Posterior cingulate gyrus (tissue), 11 donors: ENCODE measurements at regions not wholly inside any gene's neighbourhood (a gene's known extent, or its start where the extent isn't known, plus 50 kb on each side); places are given as distances from the start of the nearest gene placed in this dataset.
"Not testable (repeated sequence)": the region's sequence is repeated elsewhere in the genome, so short reads cannot be mapped to it uniquely, and the experiment has no call there.

Experiments
- DNase-seq, 10 donors: peaks; one replicate each; pipeline versions ENCODE4 v3.0.0 to v3.0.0-alpha.2; 2020 to 2021; ENCODE audit warnings: mixed read lengths in 3 of 10
- intact Hi-C: fragments of 100-400 bp; cut with DNase I; formaldehyde crosslinking; loops from one replicate; pipeline ENCODE4 v1.15.1; 2023

GRCh38 chr1:183753464-183753891 is 51.4 kb upstream of the RGL1 start:
- intact Hi-C loops: no loop called here
- no peak for DNase-seq

- intact Hi-C loops: no loop called here
- no peak for DNase-seq
Observed at GRCh38 chr1:183744132-183744913, 60.6 kb upstream of the RGL1 start.

- intact Hi-C loops: no loop called here
- DNase-seq: no peak
Observed at GRCh38 chr1:183742355-183742754, 62.6 kb upstream of the RGL1 start.

GRCh38 chr1:183739741-183740271 is 65.1 kb upstream of the RGL1 start:
- DNase-seq: no peak
- intact Hi-C loops: no loop called here

- no peak for DNase-seq
- intact Hi-C loops: no loop called here
Observed at GRCh38 chr1:183739082-183739481, 65.8 kb upstream of the RGL1 start.

GRCh38 chr1:183737916-183738315 is 67.0 kb upstream of the RGL1 start:
- DNase-seq, intact Hi-C loops: not testable (repeated sequence)

- intact Hi-C loops: no loop called here
- DNase-seq: no peak
Observed at GRCh38 chr1:183736343-183736742, 68.6 kb upstream of the RGL1 start.

- intact Hi-C loops: no loop called here
- no peak for DNase-seq
Observed at GRCh38 chr1:183735069-183735860, 69.7 kb upstream of the RGL1 start.

GRCh38 chr1:183734543-183735036 is 70.3 kb upstream of the RGL1 start:
- intact Hi-C loops: no loop called here
- DNase-seq: peak in 7 of 10 donors; percentile 18 to 84 (median 34)

- intact Hi-C loops: no loop called here
- DNase-seq: no peak
Observed at GRCh38 chr1:183733715-183734114, 71.2 kb upstream of the RGL1 start.

GRCh38 chr1:183732236-183732880 is 72.6 kb upstream of the RGL1 start:
- no peak for DNase-seq

GRCh38 chr1:183730886-183731573 is 73.9 kb upstream of the RGL1 start:
- intact Hi-C loops: no loop called here
- DNase-seq: no peak

More at GRCh38 chr1:183732236-183732880, 72.6 kb upstream of the RGL1 start:
- intact Hi-C loops: no loop called here

GRCh38 chr1:183730107-183730724 is 74.7 kb upstream of the RGL1 start:
- DNase-seq: no peak
- intact Hi-C loops: no loop called here

- intact Hi-C loops: no loop called here
- DNase-seq: no peak
Observed at GRCh38 chr1:183726825-183727224, 73.7 kb upstream of the APOBEC4 start.

GRCh38 chr1:183724350-183725042 is 71.4 kb upstream of the APOBEC4 start:
- DNase-seq: no peak
- intact Hi-C loops: no loop called here

- intact Hi-C loops: no loop called here
- no peak for DNase-seq
Observed at GRCh38 chr1:183723571-183723970, 70.5 kb upstream of the APOBEC4 start.

GRCh38 chr1:183721041-183721440 is 67.9 kb upstream of the APOBEC4 start:
- no peak for DNase-seq
- intact Hi-C loops: no loop called here

GRCh38 chr1:183720028-183720427 is 66.9 kb upstream of the APOBEC4 start:
- intact Hi-C loops: no loop called here
- no peak for DNase-seq

- no peak for DNase-seq
- intact Hi-C loops: no loop called here
Observed at GRCh38 chr1:183719289-183719688, 66.2 kb upstream of the APOBEC4 start.
